ENCODE measurements at regions not wholly inside any gene's neighbourhood (a gene's known extent, or its start where the extent isn't known, plus 50 kb on each side); places are given as distances from the start of the nearest gene placed in this dataset.
A peak's percentile ranks its signal among the peaks of the same experiment; 100 is the strongest.

GRCh38 chr9:31536471-31536870 lies 848.0 kb upstream of the ACO1 start:
- Histone ChIP-seq H3K27me3 (no peaks in the 10 kb centered on the region), H3K4me3 (no peak overlapping the region), H3K4me1 (peaks cover 0 to under 1% (median 0%) of the 10 kb centered on the region in 12 donors), H3K36me3 (no peaks in the 10 kb centered on the region), H3K9me3 (no peaks in the 10 kb centered on the region), H3K27ac (no peak overlapping the region)
- intact Hi-C loops (cut with DNase I) = no loop called here
- WGBS, 4 donors = 56 to 61% (median 59%) methylated on average over 4 of the region's 4 CpGs
- DNase-seq = no peak
- ATAC-seq = no peak
- TF ChIP-seq CTCF (IDR thresholded peaks at IDR 0.05) (no peak), POLR2A (IDR thresholded peaks at IDR 0.05) (no peak)

GRCh38 chr9:31541721-31542281 lies 842.6 kb upstream of the ACO1 start:
- no peak overlapping the region for H3K4me3 ChIP-seq

GRCh38 chr9:31542384-31543055 lies 841.9 kb upstream of the ACO1 start:
- Histone ChIP-seq H3K27me3 (no peaks in the 10 kb centered on the region), H3K4me1 (peaks cover 0 to 4% (median 0%) of the 10 kb centered on the region in 12 donors), H3K36me3 (no peaks in the 10 kb centered on the region), H3K9me3 (no peaks in the 10 kb centered on the region), H3K27ac (no peak overlapping the region), H3K4me3 (no peak overlapping the region)
- no peak for DNase-seq
- intact Hi-C loops (cut with DNase I) = loop anchor here in 1 of 10 donors (10.0 kb wide), 1 partner anchor 418 kb away; no protein-coding TSS in a partner anchor
- TF ChIP-seq CTCF (IDR thresholded peaks at IDR 0.05) = peak in 4 of 12 donors; percentile 17 to 22 (median 18)
- TF ChIP-seq POLR2A (IDR thresholded peaks at IDR 0.05) = no peak
- ATAC-seq = peak in 2 of 4 donors; percentile 68 to 85
- WGBS, 4 donors = 33 to 42% (median 38%) methylated on average over 5 of the region's 5 CpGs

More at GRCh38 chr9:31541721-31542281, 842.6 kb upstream of the ACO1 start:
- ATAC-seq (peak in 1 of 4 donors; percentile 49), DNase-seq (no peak)
- Histone ChIP-seq H3K27ac (no peak overlapping the region), H3K36me3 (no peaks in the 10 kb centered on the region), H3K9me3 (no peaks in the 10 kb centered on the region), H3K27me3 (no peaks in the 10 kb centered on the region), H3K4me1 (peaks cover 0 to 4% (median 0%) of the 10 kb centered on the region in 12 donors)
- intact Hi-C loops (cut with DNase I) = loop anchor here in 1 of 10 donors (10.0 kb wide), 1 partner anchor 417 kb away; no protein-coding TSS in a partner anchor
- TF ChIP-seq CTCF (IDR thresholded peaks at IDR 0.05) (no peak), POLR2A (IDR thresholded peaks at IDR 0.05) (no peak)
- 35 to 49% (median 37%) methylated on average over 4 of the region's 4 CpGs for WGBS, 4 donors

- TF ChIP-seq CTCF (IDR thresholded peaks at IDR 0.05) = no peak
- Histone ChIP-seq H3K9me3 (no peaks in the 10 kb centered on the region), H3K27me3 (no peaks in the 10 kb centered on the region), H3K4me1 (no peaks in the 10 kb centered on the region), H3K4me3 (no peak overlapping the region), H3K36me3 (no peaks in the 10 kb centered on the region), H3K27ac (no peak overlapping the region)
- intact Hi-C loops (cut with DNase I) = loop anchor here in 1 of 10 donors (5.0 kb wide), 1 partner anchor 47 kb away; no protein-coding TSS in a partner anchor
- ATAC-seq (no peak), DNase-seq (no peak)
- 60 to 73% (median 69%) methylated on average over 2 of the region's 2 CpGs for WGBS, 4 donors
These were observed 829.5 kb upstream of the ACO1 start for GRCh38 chr9:31554941-31555340.
